Thyroid gland (tissue), 4 donors: ENCODE measurements at regions not wholly inside any gene's neighbourhood (a gene's known extent, or its start where the extent isn't known, plus 50 kb on each side); places are given as distances from the start of the nearest gene placed in this dataset.

ENCODE experiments used
- CTCF ChIP-seq, 6 experiments: fragments of 200-600 bp in 3 of 6; fragments of 450-650 bp in 3 of 6; sonication (generic) in 3 of 6; IDR thresholded peaks; one replicate each; pipeline ENCODE4 v1.5.1; 2016 to 2019; ENCODE audit warnings: antibody characterized with exemption in 6 of 6, mild to moderate bottlenecking in 2 of 6, inconsistent platforms in 1 of 6, moderate library complexity in 1 of 6
- POLR2A ChIP-seq, 2 donors: fragments of 450-650 bp; IDR thresholded peaks; one replicate each; pipeline ENCODE4 v1.6.1; 2017; ENCODE audit warnings: antibody characterized with exemption in 2 of 2, mild to moderate bottlenecking in 2 of 2, moderate library complexity in 1 of 2

DNA sequence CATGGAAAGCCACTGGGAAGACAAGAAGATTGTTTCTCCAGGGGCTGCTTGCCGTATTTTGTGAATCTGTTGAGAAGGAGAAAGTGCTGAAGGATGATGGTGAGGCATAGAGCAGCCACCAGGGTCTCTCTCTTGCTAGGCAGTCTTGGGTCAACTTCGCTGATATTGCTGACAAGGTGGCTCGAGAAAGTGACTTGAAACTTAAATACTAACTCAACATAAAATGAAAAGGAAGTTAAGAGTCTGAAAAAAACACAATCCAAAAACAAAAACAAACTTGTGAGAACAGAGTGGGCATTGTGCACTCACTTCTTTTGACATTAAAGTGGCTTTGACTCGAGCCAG is 90.1 kb downstream of the CHST2 start:
- no peak for TF ChIP-seq CTCF (IDR thresholded peaks at IDR 0.05)
- no peak for TF ChIP-seq POLR2A (IDR thresholded peaks at IDR 0.05)
